ENCODE measurements at regions not wholly inside any gene's neighbourhood (a gene's known extent, or its start where the extent isn't known, plus 50 kb on each side); places are given as distances from the start of the nearest gene placed in this dataset.
A peak's percentile ranks its signal among the peaks of the same experiment; 100 is the strongest.
"Not testable (repeated sequence)": the region's sequence is repeated elsewhere in the genome, so short reads cannot be mapped to it uniquely, and the experiment has no call there.

- H3K27ac Mint-ChIP-seq, result peak overlapping the region; percentile 98
- POLR2A ChIA-PET; H3K27me3 Mint-ChIP-seq; ATAC-seq (ENCODE audit: low read depth); DNase-seq: not testable (repeated sequence)
- H3K4me1 Mint-ChIP-seq, result peaks cover 44% of the 10 kb centered on the region
- H3K36me3 Mint-ChIP-seq, result peaks cover 19% of the 10 kb centered on the region
- H3K4me3 Mint-ChIP-seq, result peak overlapping the region; percentile 84
- peaks cover 10% of the 10 kb centered on the region for H3K9me3 Mint-ChIP-seq
Observed at GRCh38 chr10:11403646-11404045, 207.8 kb downstream of the USP6NL start.

- H3K27me3 Mint-ChIP-seq, result peaks cover 2% of the 10 kb centered on the region
- H3K36me3 Mint-ChIP-seq, result peaks cover 19% of the 10 kb centered on the region
- H3K4me1 Mint-ChIP-seq, result peaks cover 43% of the 10 kb centered on the region
- H3K9me3 Mint-ChIP-seq, result peaks cover 10% of the 10 kb centered on the region
- POLR2A ChIA-PET, result no interaction called here
- H3K4me3 Mint-ChIP-seq, result peak overlapping the region; percentile 84
- H3K27ac Mint-ChIP-seq, result peak overlapping the region; percentile 98
- DNase-seq (peak; percentile 63), ATAC-seq (ENCODE audit: low read depth) (peak; percentile 95)
Observed at GRCh38 chr10:11403116-11403515, 208.3 kb downstream of the USP6NL start.

- H3K4me3 Mint-ChIP-seq, result peak overlapping the region; percentile 68
- peaks cover 36% of the 10 kb centered on the region for H3K4me1 Mint-ChIP-seq
- H3K36me3 Mint-ChIP-seq, result peaks cover 19% of the 10 kb centered on the region
- H3K27me3 Mint-ChIP-seq, result peaks cover 2% of the 10 kb centered on the region
- H3K27ac Mint-ChIP-seq, result peak overlapping the region; percentile 98
- DNase-seq (no peak), ATAC-seq (ENCODE audit: low read depth) (no peak)
- peaks cover 9% of the 10 kb centered on the region for H3K9me3 Mint-ChIP-seq
- POLR2A ChIA-PET, result no interaction called here
Observed at GRCh38 chr10:11402392-11402791, 209.1 kb downstream of the USP6NL start.

GRCh38 chr10:11401264-11402235 is 209.9 kb downstream of the USP6NL start:
- Mint-ChIP-seq H3K4me1 (peaks cover 34% of the 10 kb centered on the region), H3K4me3 (peak overlapping the region; percentile 68), H3K27me3 (peaks cover 2% of the 10 kb centered on the region), H3K9me3 (peaks cover 7% of the 10 kb centered on the region), H3K36me3 (peaks cover 13% of the 10 kb centered on the region), H3K27ac (peak overlapping the region; percentile 98)
- DNase-seq, result peak; percentile 50
- peak; percentile 38 for ATAC-seq (ENCODE audit: low read depth)
- POLR2A ChIA-PET, result no interaction called here

GRCh38 chr10:11397980-11398580 is 213.4 kb downstream of the USP6NL start:
- Mint-ChIP-seq H3K27ac (peak overlapping the region; percentile 15), H3K4me1 (peaks cover 29% of the 10 kb centered on the region), H3K4me3 (no peak overlapping the region), H3K36me3 (peaks cover 9% of the 10 kb centered on the region), H3K27me3 (peaks cover 2% of the 10 kb centered on the region), H3K9me3 (peaks cover 4% of the 10 kb centered on the region)
- no peak for ATAC-seq (ENCODE audit: low read depth)
- no peak for DNase-seq
- POLR2A ChIA-PET, result no interaction called here

GRCh38 chr10:11397077-11397965 is 214.1 kb downstream of the USP6NL start:
- H3K27ac Mint-ChIP-seq, result no peak overlapping the region
- POLR2A ChIA-PET, result interaction anchor here (0.6 kb wide), 1 partner anchor 20 kb away, joined by 3 read pairs; no protein-coding TSS in a partner anchor
- H3K4me3 Mint-ChIP-seq, result no peak overlapping the region
- H3K9me3 Mint-ChIP-seq, result peaks cover 2% of the 10 kb centered on the region
- H3K4me1 Mint-ChIP-seq, result peaks cover 23% of the 10 kb centered on the region
- H3K36me3 Mint-ChIP-seq, result peaks cover 4% of the 10 kb centered on the region
- peaks cover 2% of the 10 kb centered on the region for H3K27me3 Mint-ChIP-seq
- ATAC-seq (ENCODE audit: low read depth) (no peak), DNase-seq (no peak)

GRCh38 chr10:11396311-11396955 is 215.0 kb downstream of the USP6NL start:
- Mint-ChIP-seq H3K4me3 (no peak overlapping the region), H3K4me1 (peaks cover 14% of the 10 kb centered on the region), H3K36me3 (no peaks in the 10 kb centered on the region), H3K27ac (no peak overlapping the region), H3K27me3 (peaks cover 2% of the 10 kb centered on the region), H3K9me3 (no peaks in the 10 kb centered on the region)
- DNase-seq, result no peak
- no peak for ATAC-seq (ENCODE audit: low read depth)
- POLR2A ChIA-PET, result interaction anchor here (0.6 kb wide), 1 partner anchor 21 kb away, joined by 3 read pairs; no protein-coding TSS in a partner anchor

- DNase-seq, result no peak
- H3K36me3 Mint-ChIP-seq, result no peaks in the 10 kb centered on the region
- POLR2A ChIA-PET, result no interaction called here
- no peak for ATAC-seq (ENCODE audit: low read depth)
- no peaks in the 10 kb centered on the region for H3K9me3 Mint-ChIP-seq
- peaks cover 7% of the 10 kb centered on the region for H3K4me1 Mint-ChIP-seq
- H3K27me3 Mint-ChIP-seq, result peaks cover 2% of the 10 kb centered on the region
- no peak overlapping the region for H3K27ac Mint-ChIP-seq
- H3K4me3 Mint-ChIP-seq, result no peak overlapping the region
Observed at GRCh38 chr10:11395581-11396310, 215.7 kb downstream of the USP6NL start.

GRCh38 chr10:11395161-11395560 is 216.3 kb downstream of the USP6NL start:
- Mint-ChIP-seq H3K4me3 (no peak overlapping the region), H3K27ac (no peak overlapping the region), H3K27me3 (peaks cover 2% of the 10 kb centered on the region), H3K36me3 (no peaks in the 10 kb centered on the region), H3K9me3 (no peaks in the 10 kb centered on the region), H3K4me1 (peaks cover 3% of the 10 kb centered on the region)
- ATAC-seq (ENCODE audit: low read depth) (no peak), DNase-seq (no peak)
- POLR2A ChIA-PET, result interaction anchor here (0.7 kb wide), 1 partner anchor 58 kb away, joined by 3 read pairs; no protein-coding TSS in a partner anchor

GRCh38 chr10:11393858-11394257 is 217.6 kb downstream of the USP6NL start:
- no peak for ATAC-seq (ENCODE audit: low read depth)
- Mint-ChIP-seq H3K9me3 (no peaks in the 10 kb centered on the region), H3K27ac (no peak overlapping the region), H3K4me1 (no peaks in the 10 kb centered on the region), H3K36me3 (no peaks in the 10 kb centered on the region), H3K27me3 (no peaks in the 10 kb centered on the region), H3K4me3 (no peak overlapping the region)
- no peak for DNase-seq
- POLR2A ChIA-PET, result no interaction called here

- ATAC-seq (ENCODE audit: low read depth), result no peak
- POLR2A ChIA-PET, result no interaction called here
Observed at GRCh38 chr10:11392776-11393175, 218.7 kb downstream of the USP6NL start.

GRCh38 chr10:11388996-11389395 is 222.5 kb downstream of the USP6NL start:
- Mint-ChIP-seq H3K27ac (no peak overlapping the region), H3K4me3 (no peak overlapping the region), H3K27me3 (peaks cover 5% of the 10 kb centered on the region), H3K9me3 (no peaks in the 10 kb centered on the region), H3K36me3 (no peaks in the 10 kb centered on the region), H3K4me1 (no peaks in the 10 kb centered on the region)
- POLR2A ChIA-PET, result no interaction called here
- ATAC-seq (ENCODE audit: low read depth) (no peak), DNase-seq (no peak)

More at GRCh38 chr10:11392776-11393175, 218.7 kb downstream of the USP6NL start:
- DNase-seq, result no peak
- Mint-ChIP-seq H3K36me3 (no peaks in the 10 kb centered on the region), H3K27ac (no peak overlapping the region), H3K4me3 (no peak overlapping the region), H3K27me3 (no peaks in the 10 kb centered on the region), H3K4me1 (no peaks in the 10 kb centered on the region), H3K9me3 (no peaks in the 10 kb centered on the region)

All from activated naive CD8-positive, alpha-beta T cell treated with anti-CD3 and anti-CD28 coated beads, Interleukin-2, amount 10 ng/mL, durations not matched to agents 7 days and 5 days (primary cell).